HG03064 (cell line): ENCODE measurements at regions not wholly inside any gene's neighbourhood (a gene's known extent, or its start where the extent isn't known, plus 50 kb on each side); places are given as distances from the start of the nearest gene placed in this dataset.

ENCODE experiments used
- ATAC-seq: cut with Tn5 transposase; IDR thresholded peaks from one replicate; pipeline ENCODE4 v1.9.1; 2021; ENCODE audit warnings: low read depth; ENCODE audit not compliant: unreplicated experiment

DNA sequence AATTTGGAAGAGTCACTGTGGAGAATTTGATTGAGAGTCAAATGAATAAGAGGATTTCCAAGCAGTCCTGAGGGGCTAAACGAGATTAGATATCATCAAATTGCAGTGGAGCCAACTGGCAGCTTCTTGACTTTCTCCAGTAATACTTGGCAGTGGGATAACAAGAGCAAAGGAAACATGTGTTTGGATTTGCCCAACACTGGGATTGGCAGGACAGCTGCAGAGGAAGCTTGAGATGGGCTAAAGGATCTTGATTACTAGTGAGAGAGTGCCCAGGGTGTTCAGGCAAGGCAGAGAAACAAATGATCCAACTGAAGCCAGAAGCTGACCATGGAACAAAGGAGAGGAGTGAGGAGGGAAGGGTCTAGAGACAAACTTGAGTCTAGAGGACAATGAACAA, 356.0 kb upstream of the ISL1 start:
- ATAC-seq = no peak

DNA sequence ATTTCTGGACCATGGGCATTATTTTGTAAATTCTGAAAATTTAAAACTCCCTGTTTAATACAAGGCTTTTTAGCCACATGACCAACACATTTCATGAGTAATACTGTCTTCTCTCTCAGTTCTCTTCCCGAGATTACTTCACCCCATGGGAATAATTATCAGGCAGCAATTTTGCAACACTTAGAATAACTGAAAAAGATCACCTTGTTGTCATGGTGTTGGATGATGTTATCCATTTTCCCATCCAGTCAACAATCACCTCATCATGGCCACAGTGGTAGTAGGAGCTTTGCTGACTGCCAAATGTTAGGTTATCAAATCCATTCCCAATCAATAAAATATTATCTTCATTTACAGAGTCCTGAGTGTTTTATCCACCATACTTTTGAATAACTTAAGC, 354.9 kb upstream of the ISL1 start:
- no peak for ATAC-seq

DNA sequence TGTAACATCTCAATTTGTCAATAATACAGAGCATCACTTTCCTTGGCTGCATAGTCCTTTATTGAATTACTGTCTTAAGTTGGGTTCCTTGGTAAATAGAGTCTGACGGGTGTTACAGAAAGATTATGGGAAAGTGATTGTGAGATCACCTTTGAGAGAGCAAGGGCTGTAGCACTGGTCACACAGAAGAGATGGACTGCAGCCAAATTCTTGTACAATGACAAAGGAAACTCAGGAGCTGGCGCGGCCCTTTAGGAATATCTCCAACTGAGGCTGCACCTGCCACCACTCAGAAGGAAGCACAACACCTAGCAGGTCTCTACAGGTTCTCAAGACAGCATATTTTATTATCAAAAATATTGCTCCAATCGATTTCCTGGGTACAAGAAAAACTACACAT, 350.0 kb upstream of the ISL1 start:
- ATAC-seq = no peak

DNA sequence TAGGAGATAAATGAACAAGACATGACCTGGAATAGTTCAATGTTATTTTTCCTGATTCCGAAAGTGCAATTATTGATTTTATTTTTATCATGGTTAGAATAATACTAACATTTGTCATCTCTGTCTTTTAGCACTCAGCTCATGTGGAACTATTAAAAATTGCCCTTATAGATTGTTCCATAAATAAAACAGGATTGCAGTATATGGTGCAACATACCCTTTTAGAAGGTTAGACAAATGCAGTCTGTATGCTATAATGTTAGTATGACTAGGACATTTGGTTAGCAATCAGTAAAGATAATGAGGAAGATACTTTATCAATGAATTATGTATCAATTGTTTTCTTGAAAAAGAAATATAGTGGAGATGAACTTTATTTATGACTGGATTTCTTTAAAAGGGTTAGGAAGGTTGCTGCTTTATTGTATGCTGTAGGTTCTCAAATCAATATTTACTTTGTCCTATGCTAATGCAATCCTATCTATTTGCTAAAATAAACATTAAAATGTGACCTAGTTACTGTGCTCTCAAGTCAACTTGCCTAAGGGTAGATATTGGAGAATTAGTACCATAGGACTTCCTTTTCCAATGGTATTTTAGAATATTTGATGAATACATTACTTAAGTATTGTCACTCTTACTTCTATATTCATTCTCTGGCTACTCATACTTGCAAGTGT, 348.9 kb upstream of the ISL1 start:
- no peak for ATAC-seq

DNA sequence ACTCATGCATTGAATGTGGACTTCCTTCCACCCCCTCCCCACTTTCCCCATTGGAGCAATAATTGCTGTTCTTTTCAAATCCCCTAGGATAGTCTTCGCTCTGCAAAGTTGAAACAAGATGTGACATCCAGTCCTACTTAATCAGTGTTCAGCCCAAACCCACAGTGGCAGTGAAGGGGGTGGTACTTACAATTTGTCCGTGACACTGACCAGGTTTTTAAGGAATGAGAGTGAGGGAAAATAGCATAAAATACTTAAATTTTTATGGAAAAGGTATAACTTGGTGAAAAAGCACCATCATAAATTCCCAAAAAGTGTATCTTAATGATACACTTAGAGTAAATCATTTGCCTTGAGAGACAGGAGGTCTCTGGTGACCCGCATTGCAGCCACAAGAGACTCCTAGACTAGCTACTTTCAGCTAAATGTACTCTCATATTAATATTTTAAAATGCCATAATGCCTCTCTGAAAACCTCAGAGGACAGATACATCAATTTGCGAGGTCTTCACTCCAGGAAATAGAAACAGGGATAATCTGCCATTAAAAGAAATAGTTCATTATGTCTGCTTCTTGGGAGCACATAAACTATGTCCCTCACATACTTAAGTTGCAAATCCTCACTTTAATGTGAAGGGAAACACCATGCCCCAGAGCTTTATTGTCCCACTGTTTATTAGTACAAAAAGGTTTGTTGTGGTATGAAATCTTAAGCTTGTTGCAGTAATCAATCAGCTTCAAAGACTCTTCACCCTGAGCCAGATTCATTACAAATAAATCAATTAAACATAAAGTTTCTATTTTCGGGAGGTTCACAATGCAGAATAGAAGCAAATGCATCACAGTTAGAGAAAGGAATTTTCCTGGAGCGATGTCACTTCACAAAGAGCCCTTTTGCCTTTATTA, 343.6 kb upstream of the ISL1 start:
- no peak for ATAC-seq

DNA sequence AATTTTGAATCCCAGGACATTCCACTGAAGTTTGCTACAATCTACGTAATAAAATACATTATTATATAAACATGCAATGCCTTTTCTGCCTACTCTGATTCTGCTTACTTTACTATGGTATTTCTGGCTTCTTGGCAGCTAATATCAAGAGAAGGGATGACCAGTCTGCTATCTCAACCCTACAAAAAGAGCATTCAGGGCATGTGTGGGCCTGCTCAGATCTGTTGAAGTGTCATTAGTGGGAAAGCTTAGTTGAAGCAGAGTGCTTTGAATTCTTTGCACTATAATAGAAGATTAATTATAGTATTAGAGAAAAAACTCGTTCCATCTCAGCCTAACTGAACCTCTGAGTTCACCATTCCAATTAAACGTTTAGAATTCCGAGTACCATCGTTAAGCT, 339.5 kb upstream of the ISL1 start:
- ATAC-seq = no peak

DNA sequence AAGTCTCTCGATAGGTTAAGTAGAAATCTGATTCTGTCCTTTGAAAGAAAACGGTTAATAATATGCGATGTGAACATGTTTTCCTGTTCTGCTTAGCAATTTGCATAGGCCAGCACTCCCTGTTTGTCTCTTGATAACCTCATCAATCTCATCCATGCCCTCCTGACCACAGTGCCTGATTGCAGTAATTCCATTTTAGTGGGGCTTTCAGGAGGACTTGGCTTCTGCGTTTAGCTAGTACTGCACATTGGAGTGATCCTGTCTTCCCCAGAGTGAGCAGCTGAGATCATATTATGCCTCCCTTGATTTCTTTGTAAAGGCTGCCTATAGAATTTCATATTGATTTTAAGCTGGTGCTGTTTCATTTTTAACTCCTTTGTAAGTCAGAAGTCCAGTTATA, 335.9 kb upstream of the ISL1 start:
- ATAC-seq = no peak

DNA sequence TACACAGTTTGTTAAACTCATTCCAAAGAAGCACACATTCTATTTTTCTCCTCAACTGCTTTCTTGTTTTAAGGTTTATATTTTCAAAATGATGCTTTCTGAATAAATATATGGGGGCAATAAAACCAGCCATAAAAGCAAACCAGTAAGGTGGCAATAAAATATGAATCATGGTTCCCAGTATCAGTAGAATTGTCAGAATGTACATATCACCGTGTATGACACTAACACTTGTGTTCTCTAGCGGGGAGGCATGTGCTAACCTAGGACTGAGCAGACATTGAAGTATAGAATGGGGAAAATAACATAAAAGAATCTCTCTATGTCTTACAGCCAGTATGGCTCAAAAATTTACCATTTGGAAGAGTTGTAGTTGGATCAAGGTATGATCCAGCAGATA, 329.9 kb upstream of the ISL1 start:
- ATAC-seq = no peak

DNA sequence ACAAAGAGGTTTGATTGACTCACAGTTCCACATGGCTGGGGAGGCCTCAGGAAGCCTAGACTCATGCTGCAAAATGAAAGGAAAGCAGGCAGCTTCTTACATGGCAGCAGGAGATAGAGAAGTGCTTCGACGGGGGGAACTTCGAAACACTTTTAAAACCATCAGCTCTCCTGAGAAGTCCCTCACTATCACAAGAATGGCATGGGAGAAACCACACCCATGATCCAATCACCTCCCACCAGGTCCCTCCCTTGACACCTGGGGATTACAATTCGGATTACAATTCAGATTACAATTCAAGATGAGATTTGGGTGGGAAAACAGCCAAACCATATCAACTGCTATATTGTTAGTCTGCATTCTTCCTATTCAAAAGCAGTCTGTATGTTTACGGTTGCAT, 322.3 kb upstream of the ISL1 start:
- no peak for ATAC-seq

DNA sequence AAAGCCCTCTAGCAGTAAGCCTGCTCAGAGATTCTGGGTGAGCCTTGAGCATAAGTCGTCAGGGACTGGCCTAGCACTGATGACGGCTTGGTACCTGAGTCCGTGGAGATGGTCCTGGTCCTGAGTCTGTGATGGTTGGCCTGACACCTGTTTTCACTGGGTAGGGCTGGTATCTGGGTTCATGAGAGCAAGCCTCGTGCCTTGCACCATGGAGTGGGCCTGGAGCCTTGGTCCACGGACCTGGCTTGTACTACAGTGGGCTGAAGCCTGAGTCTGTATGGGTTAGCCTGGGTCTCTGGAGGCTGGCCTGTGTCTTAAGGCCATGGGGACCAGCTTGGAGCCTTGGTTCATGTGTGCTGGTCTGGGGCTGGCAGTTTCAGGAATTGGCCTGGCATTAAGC, 310.3 kb upstream of the ISL1 start:
- no peak for ATAC-seq

DNA sequence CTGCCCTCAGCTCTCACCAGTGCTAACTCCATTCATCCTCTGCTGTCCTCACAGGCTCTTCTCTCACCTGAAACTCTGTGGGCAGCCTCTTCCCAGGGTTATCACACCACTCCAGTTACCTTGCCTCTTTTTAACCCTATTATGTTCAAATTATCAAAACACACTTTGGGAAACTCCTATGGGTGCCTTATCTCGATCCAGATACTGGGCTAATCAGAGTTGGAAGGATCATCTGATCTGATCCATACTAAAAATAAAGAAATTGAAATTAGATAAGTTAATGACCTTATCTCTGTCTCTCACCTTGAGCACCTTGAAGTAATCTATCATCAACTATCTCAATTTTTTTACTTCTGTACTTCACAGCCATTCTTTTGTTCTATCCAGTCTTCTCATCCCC, 300.5 kb upstream of the ISL1 start:
- ATAC-seq = no peak

DNA sequence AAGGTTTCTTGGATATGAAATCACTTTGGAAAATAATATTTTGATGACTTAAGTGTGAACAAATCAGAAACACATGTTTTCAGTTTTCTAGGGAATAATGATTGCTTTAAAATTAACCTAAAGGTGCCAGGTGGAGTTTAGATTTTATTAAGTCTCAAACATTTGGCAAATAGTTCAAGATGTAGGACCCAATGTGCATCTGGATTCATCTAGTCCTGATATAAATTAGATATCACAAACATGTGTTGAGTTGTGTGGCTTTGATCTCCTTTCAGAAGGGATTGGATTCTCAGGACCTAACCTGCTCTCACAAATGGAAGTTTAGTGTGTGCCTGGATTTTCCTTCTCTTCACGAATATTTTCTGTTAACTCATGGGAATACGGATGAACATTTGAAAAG, 291.4 kb upstream of the ISL1 start:
- ATAC-seq = no peak

DNA sequence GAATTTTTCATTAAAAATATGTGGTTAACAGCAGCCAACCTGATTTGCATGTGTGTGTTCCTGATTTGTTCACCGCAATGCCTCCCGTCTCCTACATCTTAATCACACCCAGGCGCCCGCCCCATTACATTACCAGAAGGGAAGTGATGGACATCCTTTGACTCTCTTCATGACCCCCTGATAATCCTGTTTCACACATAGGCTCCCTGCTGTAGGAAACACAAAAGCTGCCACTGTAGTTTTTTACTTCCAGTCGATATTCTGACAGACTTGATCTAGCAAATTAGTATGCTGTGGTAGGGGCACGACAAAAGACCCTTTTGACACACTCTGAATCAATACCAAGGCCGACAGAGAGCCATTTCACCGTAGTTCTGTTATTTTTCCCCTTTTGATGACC, 287.8 kb upstream of the ISL1 start:
- no peak for ATAC-seq

DNA sequence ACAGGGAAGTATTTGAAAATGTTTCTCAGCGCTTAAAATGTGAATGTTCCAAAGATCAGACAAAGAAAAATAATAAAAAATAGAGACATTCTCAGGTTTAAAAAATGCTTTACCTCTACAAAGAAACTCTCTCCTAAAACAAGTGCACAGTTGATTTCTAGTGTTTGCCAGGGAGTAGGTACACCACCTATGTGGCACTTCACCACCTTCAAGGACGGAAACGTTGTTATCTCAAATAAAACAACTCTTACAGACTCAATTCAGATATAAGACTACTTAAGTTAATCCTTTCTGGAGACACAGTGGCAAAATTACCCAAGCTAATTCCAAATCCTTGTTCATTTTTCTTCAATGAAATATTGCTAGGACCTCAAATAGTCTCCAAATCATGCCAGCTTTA, 286.4 kb upstream of the ISL1 start:
- no peak for ATAC-seq

DNA sequence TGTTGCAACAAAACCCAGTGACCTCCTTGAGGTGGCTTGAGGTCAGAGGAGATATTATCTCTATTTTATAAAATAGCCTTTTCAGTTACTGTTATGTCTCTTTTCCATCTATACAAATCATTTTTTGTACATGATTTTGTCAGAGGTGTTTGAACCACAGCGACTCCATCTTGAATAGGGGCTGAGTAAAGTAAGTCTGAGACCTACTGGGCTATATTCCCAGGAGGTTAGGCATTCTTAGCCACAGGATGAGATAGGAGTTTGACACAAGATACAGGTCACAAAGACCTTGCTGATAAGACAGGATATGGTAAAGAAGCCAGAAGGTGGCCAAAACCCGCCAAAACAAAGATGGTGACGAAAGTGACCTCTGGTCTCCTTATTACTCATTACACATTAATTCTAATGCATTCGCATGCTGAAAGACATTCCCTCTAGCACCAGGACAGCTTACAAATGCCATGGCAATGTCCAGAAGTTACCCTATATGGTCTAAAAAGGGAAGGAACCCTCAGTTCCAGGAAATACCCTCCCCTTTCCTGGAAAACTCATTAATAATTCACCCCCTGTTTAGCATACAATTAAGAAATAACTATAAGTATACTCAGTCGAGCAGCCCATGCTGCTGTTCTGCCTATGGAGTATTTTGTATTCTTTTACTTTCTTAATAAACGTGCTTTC, 283.9 kb upstream of the ISL1 start:
- ATAC-seq = no peak

DNA sequence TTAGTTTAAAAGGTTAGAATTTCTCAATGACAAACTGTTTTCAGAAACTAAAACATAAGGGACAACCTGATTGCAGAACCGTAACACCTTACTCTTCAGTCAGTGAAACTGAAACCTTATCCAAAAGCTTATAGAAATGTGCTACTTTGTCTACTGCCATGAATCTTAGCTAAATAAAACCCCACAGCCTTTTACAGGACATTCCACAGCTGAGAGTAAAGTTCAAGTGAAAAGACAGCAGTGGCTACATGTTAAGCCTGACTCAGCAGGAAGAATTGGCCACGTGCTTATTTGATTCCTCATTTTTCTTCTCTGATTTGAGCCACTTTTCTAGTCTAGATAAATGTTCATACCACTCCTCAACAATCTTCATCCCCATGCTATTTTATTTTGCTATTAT, 278.7 kb upstream of the ISL1 start:
- ATAC-seq = no peak

DNA sequence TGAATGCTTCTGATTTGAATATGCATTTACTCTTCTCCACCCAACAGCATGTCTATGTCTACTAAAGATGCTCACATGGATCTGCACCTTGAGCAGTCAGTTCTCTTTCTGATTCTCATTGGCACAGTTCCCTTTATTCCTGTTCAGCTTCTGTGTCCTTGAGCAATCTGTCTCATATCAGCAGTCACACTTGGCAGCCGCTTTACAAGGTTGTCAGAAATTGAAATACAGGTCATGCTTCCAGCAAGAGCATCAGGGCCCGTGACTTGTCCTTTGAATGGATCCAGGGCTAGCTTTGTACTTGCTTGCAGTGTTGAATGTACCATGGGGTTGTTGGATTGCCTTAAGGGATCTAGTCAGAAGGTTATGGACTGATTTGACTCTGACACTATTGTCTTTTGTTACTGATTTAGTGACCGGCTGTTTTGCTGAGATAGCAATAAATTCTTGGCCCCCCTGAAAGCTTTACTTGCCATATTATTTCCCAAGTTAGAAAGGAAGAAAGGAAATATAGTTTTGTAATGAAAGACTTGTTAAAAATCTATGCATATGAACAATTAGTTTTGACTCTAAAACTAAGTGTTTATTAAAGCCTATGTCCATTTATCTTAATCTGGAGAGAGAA, 273.4 kb upstream of the ISL1 start:
- no peak for ATAC-seq

DNA sequence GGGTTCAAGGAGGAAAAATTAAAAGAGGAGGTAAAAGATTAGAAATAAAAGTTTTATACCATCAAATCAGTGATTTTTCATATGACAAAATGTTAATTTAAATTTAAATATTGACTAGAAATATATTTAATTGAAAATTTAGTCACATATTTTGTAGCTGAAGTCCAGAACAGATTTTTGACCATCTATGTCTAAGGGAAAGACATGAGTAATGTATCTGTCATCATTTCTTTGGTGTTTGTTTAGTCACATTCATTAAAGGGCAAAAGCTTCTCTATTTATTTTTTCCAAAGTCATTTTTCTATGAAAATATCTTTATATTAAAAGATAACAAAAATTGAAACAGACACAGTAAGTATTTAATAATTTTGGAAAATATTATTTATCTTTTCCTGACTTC, 252.0 kb upstream of the ISL1 start:
- no peak for ATAC-seq

DNA sequence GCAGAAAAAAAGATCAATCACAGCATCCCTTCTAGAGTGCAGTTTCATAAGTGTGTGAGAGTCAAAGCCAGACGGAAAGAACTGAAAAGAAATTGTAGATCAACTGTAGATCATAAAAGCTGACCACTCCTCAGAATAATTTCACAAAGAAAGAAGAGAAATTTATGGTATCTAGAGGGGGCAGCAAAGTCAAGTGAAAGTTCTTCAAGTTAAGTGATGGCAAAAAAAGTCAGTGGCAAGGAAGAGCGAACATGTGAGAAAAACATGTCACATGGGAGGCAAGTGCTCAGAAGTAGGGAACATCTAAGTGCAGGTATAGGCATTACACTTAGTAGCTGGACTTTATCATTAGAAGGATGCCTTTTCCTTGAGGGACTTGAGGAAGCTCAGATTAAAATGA, 245.1 kb upstream of the ISL1 start:
- ATAC-seq = no peak

DNA sequence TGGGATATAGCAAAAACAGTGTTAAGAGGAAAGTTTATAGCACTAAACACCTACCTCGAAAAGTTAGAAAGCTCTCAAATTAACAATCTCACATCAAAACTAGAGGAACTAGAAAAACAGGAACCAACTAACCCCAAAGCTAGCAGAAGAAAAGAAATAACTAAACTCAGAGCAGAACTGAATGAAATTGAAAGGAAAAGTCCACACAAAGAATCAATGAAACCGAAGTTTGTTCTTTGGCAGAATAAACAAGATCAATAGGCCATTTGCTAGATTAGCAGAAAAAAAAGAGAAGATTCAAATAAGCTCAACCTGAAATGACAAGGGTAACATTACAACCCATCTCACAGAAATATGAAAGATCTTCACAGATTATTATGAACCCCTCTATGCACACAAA, 234.8 kb upstream of the ISL1 start:
- no peak for ATAC-seq

DNA sequence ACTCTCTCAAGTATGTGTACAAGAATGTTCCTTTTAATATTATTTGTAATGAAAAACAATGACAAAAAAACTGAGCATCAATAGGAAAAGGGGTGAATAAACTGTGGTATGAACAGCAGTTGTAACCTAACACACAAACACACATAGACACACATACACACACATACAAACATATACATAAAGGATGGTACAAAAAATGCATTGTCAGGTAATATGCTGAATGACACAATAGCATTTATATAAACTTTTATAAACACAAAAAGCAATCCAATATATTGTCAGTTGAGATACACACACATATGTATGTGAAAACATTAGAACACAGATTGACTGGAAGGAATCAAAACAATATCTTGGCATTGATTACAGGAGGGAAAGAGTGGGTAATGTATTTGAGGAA, 227.0 kb upstream of the ISL1 start:
- ATAC-seq = no peak
